HL-60 (cell line): ENCODE measurements at regions not wholly inside any gene's neighbourhood (a gene's known extent, or its start where the extent isn't known, plus 50 kb on each side); places are given as distances from the start of the nearest gene placed in this dataset.
"Not testable (repeated sequence)": the region's sequence is repeated elsewhere in the genome, so short reads cannot be mapped to it uniquely, and the experiment has no call there.

Source experiments
- DNase-seq, 2 experiments: peaks; one replicate each; pipeline ENCODE4 v3.0.0-alpha.2; 2010 to 2020; ENCODE audit warnings: low read depth in 1 of 2, low spot score in 1 of 2
- H3K27ac ChIP-seq: fragments of 250-450 bp; sonication (Bioruptor Pico); replicated peaks from 2 replicates; pipeline ENCODE4 v1.5.1; 2020; ENCODE audit warnings: mild to moderate bottlenecking, moderate library complexity
- H3K27me3 ChIP-seq: fragments of 250-450 bp; sonication (Bioruptor Pico); 2 replicates; pipeline ENCODE4 v1.5.1; 2021; ENCODE audit warnings: mild to moderate bottlenecking, moderate library complexity; ENCODE audit not compliant: insufficient read depth, poor library complexity, severe bottlenecking
- H3K4me3 ChIP-seq: replicated peaks from 2 replicates; pipeline ENCODE4 v1.5.1; 2011; ENCODE audit warnings: mild to moderate bottlenecking, control low read depth, low read length; ENCODE audit not compliant: insufficient read depth
- GABPA ChIP-seq: IDR thresholded peaks from 2 replicates; pipeline ENCODE4 v1.6.1; 2012; ENCODE audit warnings: low read depth
- POLR2AphosphoS5 ChIP-seq: IDR thresholded peaks from 2 replicates; pipeline ENCODE4 v1.6.1; 2012; ENCODE audit warnings: low read depth
- SPI1 ChIP-seq: IDR thresholded peaks from 2 replicates; pipeline ENCODE4 v1.6.1; 2012; ENCODE audit warnings: low read depth, mild to moderate bottlenecking, borderline replicate concordance
- TF ChIP-seq, protein P1 (sequence below): IDR thresholded peaks from one replicate; pipeline ENCODE4 v1.5.1; 2011; ENCODE audit warnings: low read length, control low read depth, inconsistent platforms; ENCODE audit not compliant: insufficient read depth
- TF ChIP-seq, protein P2 (sequence below): IDR thresholded peaks from 2 replicates; pipeline ENCODE4 v1.6.1; 2012; ENCODE audit warnings: low read depth; ENCODE audit not compliant: insufficient replicate concordance

DNA sequence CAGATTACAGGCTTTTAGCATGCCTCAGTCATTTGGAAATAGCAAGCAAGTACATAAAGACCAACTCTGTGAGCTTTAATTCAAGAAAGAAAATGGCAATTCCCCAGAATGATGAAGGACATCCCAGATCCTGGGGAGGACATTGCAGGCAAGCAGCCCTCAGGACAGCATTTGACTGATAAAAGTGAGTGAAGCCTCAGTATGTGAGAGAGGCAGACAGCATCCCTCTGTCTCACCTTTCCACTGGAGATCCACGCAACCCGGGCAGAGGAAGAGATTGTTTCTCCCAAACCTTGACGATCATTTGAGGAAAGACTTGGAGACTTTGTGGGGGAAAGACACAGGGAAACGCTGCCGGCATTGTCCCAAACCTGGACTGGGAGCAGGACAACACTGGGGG lies 128.0 kb upstream of the PABPC3 start:
- not testable (repeated sequence) for H3K27me3 ChIP-seq, H3K4me3 ChIP-seq, DNase-seq, H3K27ac ChIP-seq

DNA sequence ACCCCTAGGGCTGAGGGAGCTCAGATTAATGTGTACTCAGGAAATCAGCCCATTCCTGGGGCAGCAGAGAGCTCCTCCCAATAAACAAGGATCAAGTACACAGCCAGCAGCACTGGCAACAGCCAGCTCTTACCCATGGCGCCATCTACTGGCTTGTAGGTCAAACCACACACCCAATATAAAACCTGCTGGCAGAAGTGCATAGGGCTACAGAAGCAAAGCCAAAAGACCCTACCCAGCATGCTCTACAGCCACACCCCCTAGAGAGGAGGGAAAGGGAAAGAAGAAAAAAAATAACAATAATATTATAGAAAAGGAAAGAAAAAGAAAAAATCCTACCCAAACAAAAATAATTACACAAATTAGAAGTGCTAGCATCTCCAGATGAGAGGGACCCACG lies 127.5 kb upstream of the PABPC3 start:
- H3K4me3 ChIP-seq, H3K27ac ChIP-seq, H3K27me3 ChIP-seq: not testable (repeated sequence)
- DNase-seq: peak in 1 of 2 experiments; percentile 42

DNA sequence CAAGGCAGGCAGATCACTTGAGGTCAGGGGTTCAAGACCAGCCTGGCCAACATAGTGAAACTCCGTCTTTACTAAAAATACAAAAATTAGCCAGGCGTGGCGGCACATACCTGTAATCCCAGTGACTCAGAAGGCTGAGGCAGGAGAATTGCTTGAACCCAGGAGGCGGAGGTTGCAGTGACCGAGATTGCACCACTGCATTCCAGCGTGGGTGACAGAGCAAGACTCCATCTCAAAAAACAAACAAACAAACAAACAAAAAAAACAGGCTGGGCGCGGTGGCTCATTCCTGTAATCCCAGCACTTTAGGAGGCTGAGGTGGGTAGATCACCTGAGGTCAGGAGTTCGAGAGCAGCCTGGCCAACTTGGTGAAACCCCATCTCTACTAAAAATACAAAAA lies 122.8 kb upstream of the PABPC3 start:
- H3K27me3 ChIP-seq, DNase-seq, H3K4me3 ChIP-seq, H3K27ac ChIP-seq: not testable (repeated sequence)

DNA sequence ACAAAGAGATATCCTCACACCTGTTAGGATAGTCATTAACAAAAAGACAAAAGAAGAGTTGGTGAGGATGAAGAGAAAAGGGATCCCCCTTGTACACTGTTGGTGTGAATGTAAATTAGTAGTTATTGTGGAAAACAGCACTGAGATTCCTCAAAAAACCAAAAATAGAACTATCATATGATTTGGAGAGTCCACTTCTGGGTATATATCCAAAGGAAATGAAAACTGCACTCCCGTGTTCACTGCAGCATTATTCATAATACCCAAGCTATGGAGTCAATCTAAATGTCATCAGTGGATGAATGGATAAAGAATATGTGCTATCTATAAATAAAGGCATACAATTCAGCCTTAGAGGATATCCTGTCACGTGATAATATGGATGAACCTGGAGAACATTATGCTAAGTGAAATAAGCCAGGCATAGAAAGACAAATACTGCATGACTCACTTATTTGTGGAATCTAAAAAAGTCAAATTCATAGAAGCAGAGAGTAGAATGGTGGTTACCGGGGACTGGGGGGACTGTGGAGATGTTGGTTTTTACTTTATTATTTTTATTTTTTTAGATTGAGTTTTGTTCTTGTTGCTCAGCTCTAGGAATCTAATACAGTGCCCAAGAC lies 114.6 kb upstream of the PABPC3 start:
- not testable (repeated sequence) for H3K27ac ChIP-seq, H3K4me3 ChIP-seq, DNase-seq, H3K27me3 ChIP-seq

DNA sequence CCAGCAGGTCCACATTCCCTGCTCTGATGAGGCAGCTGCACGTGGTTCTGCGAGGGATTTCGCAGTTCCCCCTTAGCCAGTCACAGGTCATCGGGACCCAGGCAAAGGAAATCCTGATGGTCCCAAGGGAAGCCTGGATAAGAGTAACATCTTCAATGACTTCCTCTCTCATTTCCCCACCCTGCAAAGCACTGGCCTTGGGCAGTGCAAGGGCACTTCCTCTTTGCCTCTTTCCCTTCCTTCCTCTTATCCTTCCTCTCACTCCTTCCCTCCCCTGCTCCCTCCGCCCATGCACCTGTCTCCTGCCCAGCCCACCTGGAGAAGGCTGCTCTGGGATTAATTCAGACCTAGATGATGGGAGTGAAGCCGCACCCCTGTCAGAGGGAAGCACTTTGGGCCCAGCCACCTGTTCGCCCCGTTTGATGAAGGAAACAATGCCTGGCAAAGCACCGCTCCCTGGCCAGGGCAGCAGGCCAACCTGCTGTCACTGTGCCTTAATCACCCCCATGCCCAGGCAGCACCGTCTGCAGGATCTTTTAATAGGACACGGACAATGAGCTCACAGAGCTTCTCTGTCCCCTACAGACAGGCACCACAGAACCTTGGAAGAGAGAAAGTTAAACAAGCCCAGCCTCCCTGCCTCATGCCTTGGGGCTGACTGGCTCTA lies 113.5 kb upstream of the PABPC3 start:
- Histone ChIP-seq H3K4me3 (no peak overlapping the region), H3K27me3 (no peaks in the 10 kb centered on the region), H3K27ac (no peak overlapping the region)
- DNase-seq: peak; percentile 5 to 29
- TF ChIP-seq SPI1: peak; percentile 94
- TF ChIP-seq POLR2AphosphoS5: no peak

DNA sequence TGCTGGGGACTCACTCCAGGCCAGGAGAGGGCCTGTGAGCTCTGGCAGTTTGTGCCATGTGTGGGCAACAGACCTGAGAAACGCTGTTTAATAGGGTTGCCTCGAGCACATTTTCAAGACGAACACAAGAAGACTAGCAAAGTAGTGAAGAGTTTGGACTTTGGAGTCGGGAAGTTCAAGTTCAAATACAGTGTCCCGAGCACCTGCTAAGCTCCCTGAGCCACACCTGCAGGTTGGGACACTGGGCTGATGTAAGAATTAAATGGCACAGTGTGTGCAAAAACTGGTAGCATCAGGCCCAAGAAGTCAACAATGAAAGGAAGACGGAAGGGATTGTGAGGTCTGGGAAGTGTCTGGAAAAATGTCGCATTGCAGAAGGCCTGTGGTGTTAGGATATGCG lies 112.8 kb upstream of the PABPC3 start:
- TF ChIP-seq GABPA (no peak), POLR2AphosphoS5 (no peak), SPI1 (no peak)
- TF ChIP-seq, protein P1, sequence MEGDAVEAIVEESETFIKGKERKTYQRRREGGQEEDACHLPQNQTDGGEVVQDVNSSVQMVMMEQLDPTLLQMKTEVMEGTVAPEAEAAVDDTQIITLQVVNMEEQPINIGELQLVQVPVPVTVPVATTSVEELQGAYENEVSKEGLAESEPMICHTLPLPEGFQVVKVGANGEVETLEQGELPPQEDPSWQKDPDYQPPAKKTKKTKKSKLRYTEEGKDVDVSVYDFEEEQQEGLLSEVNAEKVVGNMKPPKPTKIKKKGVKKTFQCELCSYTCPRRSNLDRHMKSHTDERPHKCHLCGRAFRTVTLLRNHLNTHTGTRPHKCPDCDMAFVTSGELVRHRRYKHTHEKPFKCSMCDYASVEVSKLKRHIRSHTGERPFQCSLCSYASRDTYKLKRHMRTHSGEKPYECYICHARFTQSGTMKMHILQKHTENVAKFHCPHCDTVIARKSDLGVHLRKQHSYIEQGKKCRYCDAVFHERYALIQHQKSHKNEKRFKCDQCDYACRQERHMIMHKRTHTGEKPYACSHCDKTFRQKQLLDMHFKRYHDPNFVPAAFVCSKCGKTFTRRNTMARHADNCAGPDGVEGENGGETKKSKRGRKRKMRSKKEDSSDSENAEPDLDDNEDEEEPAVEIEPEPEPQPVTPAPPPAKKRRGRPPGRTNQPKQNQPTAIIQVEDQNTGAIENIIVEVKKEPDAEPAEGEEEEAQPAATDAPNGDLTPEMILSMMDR: no peak
- no peak for DNase-seq
- no peak overlapping the region for H3K27ac ChIP-seq

DNA sequence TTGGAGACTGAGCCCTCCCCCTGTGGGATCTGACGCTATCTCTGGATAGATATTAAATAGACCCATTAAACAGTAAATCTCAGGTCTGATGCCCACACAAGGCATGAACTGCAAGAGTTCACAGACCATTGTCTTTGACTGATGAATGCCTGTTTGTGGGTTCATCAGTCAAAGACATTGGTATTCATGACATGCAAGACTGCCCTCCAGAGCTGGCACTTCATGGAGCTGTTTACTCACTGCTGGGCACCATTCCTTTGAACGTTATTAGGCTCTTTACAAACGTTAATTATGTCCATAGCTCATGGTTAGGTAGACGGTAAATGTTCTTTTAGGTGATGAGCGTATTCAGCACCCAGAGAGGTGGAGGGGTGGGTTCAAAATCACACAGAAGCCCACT lies 111.8 kb upstream of the PABPC3 start:
- Histone ChIP-seq H3K27ac (no peak overlapping the region), H3K27me3 (peaks cover 7% of the 10 kb centered on the region), H3K4me3 (no peak overlapping the region)
- no peak for TF ChIP-seq POLR2AphosphoS5
- no peak for DNase-seq

More for the DNA sequence above, 112.8 kb upstream of the PABPC3 start:
- Histone ChIP-seq H3K27me3 (peaks cover 2% of the 10 kb centered on the region), H3K4me3 (no peak overlapping the region)

DNA sequence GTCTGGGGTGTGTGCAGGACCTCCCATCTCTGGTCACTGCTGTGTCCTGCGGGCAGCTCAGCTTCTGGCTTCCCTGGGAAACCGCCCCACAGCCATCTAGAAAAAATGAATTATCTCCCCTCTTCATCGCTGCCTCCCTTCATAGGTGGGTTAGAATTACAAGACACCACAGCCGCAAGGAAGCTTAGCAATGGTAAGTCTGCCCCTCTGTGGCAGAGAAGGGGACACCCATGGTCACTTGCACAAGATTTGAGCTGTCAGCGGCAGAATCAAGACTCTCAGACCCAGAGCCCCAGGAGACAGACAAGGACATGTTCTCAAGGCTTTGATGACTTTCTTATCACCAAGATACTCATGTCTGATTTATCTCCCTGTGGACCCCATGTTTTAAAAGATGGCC lies 110.8 kb upstream of the PABPC3 start:
- H3K4me3 ChIP-seq: no peak overlapping the region
- no peak for DNase-seq
- peaks cover 7% of the 10 kb centered on the region for H3K27me3 ChIP-seq
- TF ChIP-seq POLR2AphosphoS5: no peak
- no peak overlapping the region for H3K27ac ChIP-seq

DNA sequence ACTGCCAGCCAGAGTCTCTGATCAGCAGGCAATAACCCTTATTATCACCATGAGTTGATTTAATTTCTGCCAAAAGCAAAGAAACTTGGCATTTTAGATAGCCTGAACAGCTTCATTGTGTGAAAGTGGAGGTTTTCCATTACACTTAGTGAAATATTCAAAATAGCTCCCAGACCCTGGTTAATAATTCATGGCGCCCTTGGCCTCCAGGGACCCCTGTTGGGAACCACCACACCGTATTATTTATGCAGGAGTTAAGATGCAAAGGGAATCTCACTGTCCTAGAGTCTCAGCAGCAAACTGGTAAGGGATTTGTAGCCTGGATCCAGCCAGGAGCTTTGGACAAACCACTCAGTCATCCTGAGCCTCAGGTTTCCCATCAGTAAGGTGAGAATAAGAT lies 110.0 kb upstream of the PABPC3 start:
- H3K27ac ChIP-seq: no peak overlapping the region
- peaks cover 10% of the 10 kb centered on the region for H3K27me3 ChIP-seq
- no peak for DNase-seq
- no peak overlapping the region for H3K4me3 ChIP-seq
- TF ChIP-seq, protein P2, sequence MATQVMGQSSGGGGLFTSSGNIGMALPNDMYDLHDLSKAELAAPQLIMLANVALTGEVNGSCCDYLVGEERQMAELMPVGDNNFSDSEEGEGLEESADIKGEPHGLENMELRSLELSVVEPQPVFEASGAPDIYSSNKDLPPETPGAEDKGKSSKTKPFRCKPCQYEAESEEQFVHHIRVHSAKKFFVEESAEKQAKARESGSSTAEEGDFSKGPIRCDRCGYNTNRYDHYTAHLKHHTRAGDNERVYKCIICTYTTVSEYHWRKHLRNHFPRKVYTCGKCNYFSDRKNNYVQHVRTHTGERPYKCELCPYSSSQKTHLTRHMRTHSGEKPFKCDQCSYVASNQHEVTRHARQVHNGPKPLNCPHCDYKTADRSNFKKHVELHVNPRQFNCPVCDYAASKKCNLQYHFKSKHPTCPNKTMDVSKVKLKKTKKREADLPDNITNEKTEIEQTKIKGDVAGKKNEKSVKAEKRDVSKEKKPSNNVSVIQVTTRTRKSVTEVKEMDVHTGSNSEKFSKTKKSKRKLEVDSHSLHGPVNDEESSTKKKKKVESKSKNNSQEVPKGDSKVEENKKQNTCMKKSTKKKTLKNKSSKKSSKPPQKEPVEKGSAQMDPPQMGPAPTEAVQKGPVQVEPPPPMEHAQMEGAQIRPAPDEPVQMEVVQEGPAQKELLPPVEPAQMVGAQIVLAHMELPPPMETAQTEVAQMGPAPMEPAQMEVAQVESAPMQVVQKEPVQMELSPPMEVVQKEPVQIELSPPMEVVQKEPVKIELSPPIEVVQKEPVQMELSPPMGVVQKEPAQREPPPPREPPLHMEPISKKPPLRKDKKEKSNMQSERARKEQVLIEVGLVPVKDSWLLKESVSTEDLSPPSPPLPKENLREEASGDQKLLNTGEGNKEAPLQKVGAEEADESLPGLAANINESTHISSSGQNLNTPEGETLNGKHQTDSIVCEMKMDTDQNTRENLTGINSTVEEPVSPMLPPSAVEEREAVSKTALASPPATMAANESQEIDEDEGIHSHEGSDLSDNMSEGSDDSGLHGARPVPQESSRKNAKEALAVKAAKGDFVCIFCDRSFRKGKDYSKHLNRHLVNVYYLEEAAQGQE: no peak
- TF ChIP-seq GABPA (no peak), SPI1 (no peak), POLR2AphosphoS5 (no peak)
- TF ChIP-seq, protein P1: no peak
